GM12878 (cell line): ENCODE measurements at regions not wholly inside any gene's neighbourhood (a gene's known extent, or its start where the extent isn't known, plus 50 kb on each side); places are given as distances from the start of the nearest gene placed in this dataset.

Source experiments
- E2F8 ChIP-seq: fragments of 450-650 bp; IDR thresholded peaks from 2 replicates; pipeline ENCODE4 v1.6.1; 2018; ENCODE audit warnings: mild to moderate bottlenecking, low read depth, moderate library complexity; ENCODE audit not compliant: partially characterized antibody
- TF ChIP-seq, protein P1 (sequence below): fragments of 450-650 bp; IDR thresholded peaks from 2 replicates; pipeline ENCODE4 v1.6.1; 2017; ENCODE audit warnings: mild to moderate bottlenecking
- TF ChIP-seq, protein P2 (sequence below): fragments of 450-650 bp; formaldehyde crosslinking; IDR thresholded peaks from 2 replicates; pipeline ENCODE4 v1.5.0; 2022; ENCODE audit warnings: mild to moderate bottlenecking, missing genetic modification characterization
- TF ChIP-seq, protein P3 (sequence below): IDR thresholded peaks from 2 replicates; pipeline ENCODE4 v1.6.1; 2012; ENCODE audit warnings: low read depth, low read length, improper control_type of control experiment

DNA sequence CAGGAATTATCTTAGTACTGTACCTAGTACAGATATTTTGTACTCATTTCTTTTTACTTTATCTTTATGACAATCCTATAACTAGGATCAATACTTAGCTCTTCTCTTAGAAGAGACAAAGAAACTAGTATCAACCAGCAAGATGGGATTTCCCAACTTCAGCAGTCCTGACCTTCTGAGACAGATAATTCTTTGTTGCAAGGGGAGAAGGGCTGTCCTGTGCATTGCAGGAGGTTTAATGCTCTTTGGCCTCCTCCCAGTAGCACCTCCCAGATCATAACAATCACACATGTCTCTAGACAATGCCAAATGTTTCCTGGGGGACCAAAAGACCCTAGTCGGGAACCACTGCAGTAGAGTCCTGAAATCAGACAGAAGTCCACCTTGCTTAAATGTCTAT is 424.3 kb upstream of the DMAC1 start (continued):
- no peak for TF ChIP-seq E2F8
- TF ChIP-seq, protein P1, sequence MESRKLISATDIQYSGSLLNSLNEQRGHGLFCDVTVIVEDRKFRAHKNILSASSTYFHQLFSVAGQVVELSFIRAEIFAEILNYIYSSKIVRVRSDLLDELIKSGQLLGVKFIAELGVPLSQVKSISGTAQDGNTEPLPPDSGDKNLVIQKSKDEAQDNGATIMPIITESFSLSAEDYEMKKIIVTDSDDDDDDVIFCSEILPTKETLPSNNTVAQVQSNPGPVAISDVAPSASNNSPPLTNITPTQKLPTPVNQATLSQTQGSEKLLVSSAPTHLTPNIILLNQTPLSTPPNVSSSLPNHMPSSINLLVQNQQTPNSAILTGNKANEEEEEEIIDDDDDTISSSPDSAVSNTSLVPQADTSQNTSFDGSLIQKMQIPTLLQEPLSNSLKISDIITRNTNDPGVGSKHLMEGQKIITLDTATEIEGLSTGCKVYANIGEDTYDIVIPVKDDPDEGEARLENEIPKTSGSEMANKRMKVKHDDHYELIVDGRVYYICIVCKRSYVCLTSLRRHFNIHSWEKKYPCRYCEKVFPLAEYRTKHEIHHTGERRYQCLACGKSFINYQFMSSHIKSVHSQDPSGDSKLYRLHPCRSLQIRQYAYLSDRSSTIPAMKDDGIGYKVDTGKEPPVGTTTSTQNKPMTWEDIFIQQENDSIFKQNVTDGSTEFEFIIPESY, result no peak
- TF ChIP-seq, protein P2, sequence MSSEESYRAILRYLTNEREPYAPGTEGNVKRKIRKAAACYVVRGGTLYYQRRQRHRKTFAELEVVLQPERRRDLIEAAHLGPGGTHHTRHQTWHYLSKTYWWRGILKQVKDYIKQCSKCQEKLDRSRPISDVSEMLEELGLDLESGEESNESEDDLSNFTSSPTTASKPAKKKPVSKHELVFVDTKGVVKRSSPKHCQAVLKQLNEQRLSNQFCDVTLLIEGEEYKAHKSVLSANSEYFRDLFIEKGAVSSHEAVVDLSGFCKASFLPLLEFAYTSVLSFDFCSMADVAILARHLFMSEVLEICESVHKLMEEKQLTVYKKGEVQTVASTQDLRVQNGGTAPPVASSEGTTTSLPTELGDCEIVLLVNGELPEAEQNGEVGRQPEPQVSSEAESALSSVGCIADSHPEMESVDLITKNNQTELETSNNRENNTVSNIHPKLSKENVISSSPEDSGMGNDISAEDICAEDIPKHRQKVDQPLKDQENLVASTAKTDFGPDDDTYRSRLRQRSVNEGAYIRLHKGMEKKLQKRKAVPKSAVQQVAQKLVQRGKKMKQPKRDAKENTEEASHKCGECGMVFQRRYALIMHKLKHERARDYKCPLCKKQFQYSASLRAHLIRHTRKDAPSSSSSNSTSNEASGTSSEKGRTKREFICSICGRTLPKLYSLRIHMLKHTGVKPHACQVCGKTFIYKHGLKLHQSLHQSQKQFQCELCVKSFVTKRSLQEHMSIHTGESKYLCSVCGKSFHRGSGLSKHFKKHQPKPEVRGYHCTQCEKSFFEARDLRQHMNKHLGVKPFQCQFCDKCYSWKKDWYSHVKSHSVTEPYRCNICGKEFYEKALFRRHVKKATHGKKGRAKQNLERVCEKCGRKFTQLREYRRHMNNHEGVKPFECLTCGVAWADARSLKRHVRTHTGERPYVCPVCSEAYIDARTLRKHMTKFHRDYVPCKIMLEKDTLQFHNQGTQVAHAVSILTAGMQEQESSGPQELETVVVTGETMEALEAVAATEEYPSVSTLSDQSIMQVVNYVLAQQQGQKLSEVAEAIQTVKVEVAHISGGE (CRISPR knock-in tag), result no peak
- TF ChIP-seq, protein P3, sequence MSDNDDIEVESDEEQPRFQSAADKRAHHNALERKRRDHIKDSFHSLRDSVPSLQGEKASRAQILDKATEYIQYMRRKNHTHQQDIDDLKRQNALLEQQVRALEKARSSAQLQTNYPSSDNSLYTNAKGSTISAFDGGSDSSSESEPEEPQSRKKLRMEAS, result no peak
